ENCODE measurements at regions not wholly inside any gene's neighbourhood (a gene's known extent, or its start where the extent isn't known, plus 50 kb on each side); places are given as distances from the start of the nearest gene placed in this dataset.

GRCh38 chr15:87562203-87562602 is 694.3 kb downstream of the NTRK3 start:
- no peak for TF ChIP-seq EP300 (IDR thresholded peaks at IDR 0.05)
- TF ChIP-seq CTCF (IDR thresholded peaks at IDR 0.05), result no peak
- no peak for TF ChIP-seq POLR2AphosphoS5 (IDR thresholded peaks at IDR 0.05)
